ENCODE measurements at regions not wholly inside any gene's neighbourhood (a gene's known extent, or its start where the extent isn't known, plus 50 kb on each side); places are given as distances from the start of the nearest gene placed in this dataset.

DNA sequence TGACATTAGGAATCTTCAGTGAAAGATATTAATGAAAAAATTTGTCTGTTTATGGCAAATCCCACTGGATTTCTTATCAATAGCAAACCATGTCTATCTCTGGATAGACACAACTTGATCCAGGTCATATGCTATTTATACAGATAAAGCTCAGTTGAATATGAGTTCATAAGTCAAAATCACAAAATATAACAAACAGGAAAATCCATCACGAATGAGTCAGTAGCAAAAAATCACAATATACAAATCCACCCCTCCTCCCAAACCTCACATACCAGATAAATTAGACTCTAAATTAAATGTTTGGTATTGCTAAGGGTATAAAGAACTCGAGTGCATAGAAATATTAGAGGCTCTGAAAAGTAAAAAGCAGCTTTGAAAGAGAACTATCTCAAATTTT lies 420.5 kb downstream of the TLL1 start (continued):
- no peak for TF ChIP-seq KMT2A (CRISPR knock-in tag; IDR thresholded peaks at IDR 0.05)

- TF ChIP-seq POLR2AphosphoS5 (IDR thresholded peaks at IDR 0.05; ENCODE audit: low read depth, low read length) (no peak), SATB2 (CRISPR knock-in tag; IDR thresholded peaks at IDR 0.05) (no peak), BCL3 (CRISPR knock-in tag; IDR thresholded peaks at IDR 0.05) (no peak), GLMP (CRISPR knock-in tag; IDR thresholded peaks at IDR 0.05; ENCODE audit: borderline replicate concordance) (no peak)
- Histone ChIP-seq H3K9me3 (ENCODE audit: low read length) (no peaks in the 10 kb centered on the region), H3K36me3 (replicated peaks in 1 of 2; ENCODE audit: control insufficient read depth in 1 of 2, insufficient read depth in 2 of 2, low read length in 2 of 2) (no peaks in the 10 kb centered on the region), H3K79me2 (ENCODE audit: insufficient read depth, low read length) (no peaks in the 10 kb centered on the region), H2AFZ (ENCODE audit: low read length) (no peak overlapping the region), H3K27me3 (ENCODE audit: control insufficient read depth in 1 of 2, insufficient read depth in 2 of 2, low read length in 2 of 2) (no peaks in the 10 kb centered on the region), H3K27ac (ENCODE audit: extremely low read length, insufficient read depth, low read length) (no peak overlapping the region), H3K4me3 (replicated peaks in 1 of 3; ENCODE audit: insufficient read depth in 1 of 3, low read depth in 2 of 3, low read length in 3 of 3) (no peak overlapping the region), H3K4me2 (ENCODE audit: low read depth, low read length) (no peak overlapping the region), H3K9ac (ENCODE audit: insufficient read depth, low read depth, low read length) (no peak overlapping the region), H4K20me1 (ENCODE audit: insufficient read depth, low read length) (no peaks in the 10 kb centered on the region), H3K4me1 (ENCODE audit: insufficient read depth, low read length) (no peaks in the 10 kb centered on the region)
- intact Hi-C loops (cut with micrococcal nuclease; ENCODE audit: unreplicated experiment): no loop called here
- 28% methylated on average over 6 of the region's 6 CpGs for WGBS (ENCODE audit: low lambda C conversion rate)
- in situ Hi-C loops (cut with HindIII; ENCODE audit: extremely low pct_ligation_motif_present, low pct_unique_long_range_greater_than_20kb): no loop called here
- BruUV-seq (replicated peaks): no TSS peak
- no peak for ATAC-seq
- ChIA-PET CTCF (ENCODE audit: low intra/inter-chr PET ratio, low total read pairs) (no interaction called here), POLR2A (no interaction called here)
- no peak for DNase-seq (ENCODE audit: low spot score)
- FAIRE-seq: no peak
Measured at GRCh38 chr4:166301266-166301665, 428.2 kb downstream of the TLL1 start.

GRCh38 chr4:166308647-166309046 lies 435.6 kb downstream of the TLL1 start:
- intact Hi-C loops (cut with micrococcal nuclease; ENCODE audit: unreplicated experiment): no loop called here
- TF ChIP-seq, protein P1, sequence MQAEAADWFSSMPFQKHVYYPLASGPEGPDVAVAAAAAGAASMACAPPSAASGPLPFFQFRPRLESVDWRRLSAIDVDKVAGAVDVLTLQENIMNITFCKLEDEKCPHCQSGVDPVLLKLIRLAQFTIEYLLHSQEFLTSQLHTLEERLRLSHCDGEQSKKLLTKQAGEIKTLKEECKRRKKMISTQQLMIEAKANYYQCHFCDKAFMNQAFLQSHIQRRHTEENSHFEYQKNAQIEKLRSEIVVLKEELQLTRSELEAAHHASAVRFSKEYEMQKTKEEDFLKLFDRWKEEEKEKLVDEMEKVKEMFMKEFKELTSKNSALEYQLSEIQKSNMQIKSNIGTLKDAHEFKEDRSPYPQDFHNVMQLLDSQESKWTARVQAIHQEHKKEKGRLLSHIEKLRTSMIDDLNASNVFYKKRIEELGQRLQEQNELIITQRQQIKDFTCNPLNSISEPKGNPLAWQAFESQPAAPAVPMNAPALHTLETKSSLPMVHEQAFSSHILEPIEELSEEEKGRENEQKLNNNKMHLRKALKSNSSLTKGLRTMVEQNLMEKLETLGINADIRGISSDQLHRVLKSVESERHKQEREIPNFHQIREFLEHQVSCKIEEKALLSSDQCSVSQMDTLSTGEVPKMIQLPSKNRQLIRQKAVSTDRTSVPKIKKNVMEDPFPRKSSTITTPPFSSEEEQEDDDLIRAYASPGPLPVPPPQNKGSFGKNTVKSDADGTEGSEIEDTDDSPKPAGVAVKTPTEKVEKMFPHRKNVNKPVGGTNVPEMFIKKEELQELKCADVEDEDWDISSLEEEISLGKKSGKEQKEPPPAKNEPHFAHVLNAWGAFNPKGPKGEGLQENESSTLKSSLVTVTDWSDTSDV (CRISPR knock-in tag; IDR thresholded peaks at IDR 0.05): no peak
- no peak for TF ChIP-seq ZNF441 (CRISPR knock-in tag; IDR thresholded peaks at IDR 0.05; ENCODE audit: borderline replicate concordance)
- TF ChIP-seq, protein P2, sequence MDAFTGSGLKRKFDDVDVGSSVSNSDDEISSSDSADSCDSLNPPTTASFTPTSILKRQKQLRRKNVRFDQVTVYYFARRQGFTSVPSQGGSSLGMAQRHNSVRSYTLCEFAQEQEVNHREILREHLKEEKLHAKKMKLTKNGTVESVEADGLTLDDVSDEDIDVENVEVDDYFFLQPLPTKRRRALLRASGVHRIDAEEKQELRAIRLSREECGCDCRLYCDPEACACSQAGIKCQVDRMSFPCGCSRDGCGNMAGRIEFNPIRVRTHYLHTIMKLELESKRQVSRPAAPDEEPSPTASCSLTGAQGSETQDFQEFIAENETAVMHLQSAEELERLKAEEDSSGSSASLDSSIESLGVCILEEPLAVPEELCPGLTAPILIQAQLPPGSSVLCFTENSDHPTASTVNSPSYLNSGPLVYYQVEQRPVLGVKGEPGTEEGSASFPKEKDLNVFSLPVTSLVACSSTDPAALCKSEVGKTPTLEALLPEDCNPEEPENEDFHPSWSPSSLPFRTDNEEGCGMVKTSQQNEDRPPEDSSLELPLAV (CRISPR knock-in tag; conservative IDR thresholded peaks at IDR 0.05; ENCODE audit: low read depth): no peak

More at GRCh38 chr4:166308647-166309046, 435.6 kb downstream of the TLL1 start:
- in situ Hi-C loops (cut with HindIII; ENCODE audit: extremely low pct_ligation_motif_present, low pct_unique_long_range_greater_than_20kb): no loop called here
- no peak overlapping the region for H3K4me2 ChIP-seq (ENCODE audit: low read depth, low read length)
- ChIA-PET CTCF (ENCODE audit: low intra/inter-chr PET ratio, low total read pairs) (no interaction called here), POLR2A (no interaction called here)
- FAIRE-seq (no peak), ATAC-seq (no peak), DNase-seq (ENCODE audit: low spot score) (no peak)
- H3K9me3 ChIP-seq (ENCODE audit: low read length): no peaks in the 10 kb centered on the region
- no peaks in the 10 kb centered on the region for H3K79me2 ChIP-seq (ENCODE audit: insufficient read depth, low read length)
- no peaks in the 10 kb centered on the region for H3K4me1 ChIP-seq (ENCODE audit: insufficient read depth, low read length)
- no peak overlapping the region for H3K4me3 ChIP-seq (replicated peaks in 1 of 3; ENCODE audit: insufficient read depth in 1 of 3, low read depth in 2 of 3, low read length in 3 of 3)
- no peaks in the 10 kb centered on the region for H3K36me3 ChIP-seq (replicated peaks in 1 of 2; ENCODE audit: control insufficient read depth in 1 of 2, insufficient read depth in 2 of 2, low read length in 2 of 2)
- H4K20me1 ChIP-seq (ENCODE audit: insufficient read depth, low read length): no peaks in the 10 kb centered on the region
- H2AFZ ChIP-seq (ENCODE audit: low read length): no peak overlapping the region
- WGBS (ENCODE audit: low lambda C conversion rate): 49% methylated on average over 4 of the region's 4 CpGs
- H3K9ac ChIP-seq (ENCODE audit: insufficient read depth, low read depth, low read length): no peak overlapping the region
- no peak overlapping the region for H3K27ac ChIP-seq (ENCODE audit: extremely low read length, insufficient read depth, low read length)
- no peaks in the 10 kb centered on the region for H3K27me3 ChIP-seq (ENCODE audit: control insufficient read depth in 1 of 2, insufficient read depth in 2 of 2, low read length in 2 of 2)
- no TSS peak for BruUV-seq (replicated peaks)
